Upper lobe of left lung (tissue), 6 donors: ENCODE measurements at regions not wholly inside any gene's neighbourhood (a gene's known extent, or its start where the extent isn't known, plus 50 kb on each side); places are given as distances from the start of the nearest gene placed in this dataset.

Experiments
- ATAC-seq, 2 donors: fragments of 200-7000 bp; cut with Tn5 transposase; one replicate each; pipeline ENCODE4 v1.9.1; 2022; ENCODE audit warnings: mild to moderate bottlenecking in 2 of 2, moderate library complexity in 2 of 2; ENCODE audit not compliant: low FRiP score in 2 of 2
- DNase-seq, 2 donors: peaks; one replicate each; pipeline ENCODE4 v3.0.0-alpha.2; 2019 to 2020
- H3K27ac ChIP-seq, 4 donors: fragments of 200-600 bp; sonication (generic); one replicate each; pipeline ENCODE4 v1.5.1; 2016 to 2019
- H3K27me3 ChIP-seq, 4 donors: fragments of 200-600 bp; sonication (generic); one replicate each; pipeline ENCODE4 v1.5.1; 2017 to 2019
- H3K36me3 ChIP-seq, 4 donors: fragments of 200-600 bp; sonication (generic); one replicate each; pipeline ENCODE4 v1.5.1; 2016 to 2019
- H3K4me1 ChIP-seq, 4 donors: fragments of 200-600 bp; sonication (generic); one replicate each; pipeline ENCODE4 v1.5.1; 2018 to 2019
- H3K4me3 ChIP-seq, 4 donors: fragments of 200-600 bp; sonication (generic); one replicate each; pipeline ENCODE4 v1.5.1; 2017 to 2019; ENCODE audit warnings: mild to moderate bottlenecking in 2 of 4, moderate library complexity in 1 of 4
- H3K9me3 ChIP-seq, 4 donors: fragments of 200-600 bp; sonication (generic); one replicate each; pipeline ENCODE4 v1.5.1; 2018 to 2019
- CTCF ChIP-seq, 6 experiments: fragments of 450-650 bp in 4 of 6; fragments of 200-600 bp in 2 of 6; sonication (generic) in 2 of 6; IDR thresholded peaks; one replicate each; pipeline ENCODE4 v1.5.1; 2016 to 2019; ENCODE audit warnings: antibody characterized with exemption in 6 of 6
- EP300 ChIP-seq, 4 donors: sonication (generic); formaldehyde crosslinking; IDR thresholded peaks; one replicate each; pipeline ENCODE4 v1.5.1; 2017; ENCODE audit warnings: antibody characterized with exemption in 4 of 4, control low read depth in 2 of 4
- POLR2A ChIP-seq, 4 donors: fragments of 450-650 bp; IDR thresholded peaks; one replicate each; pipeline ENCODE4 v1.5.1; 2016 to 2017; ENCODE audit warnings: antibody characterized with exemption in 4 of 4, mild to moderate bottlenecking in 2 of 4
- POLR2AphosphoS5 ChIP-seq, 2 donors: sonication (generic); formaldehyde crosslinking; IDR thresholded peaks; one replicate each; pipeline ENCODE4 v1.5.1; 2017; ENCODE audit warnings: antibody characterized with exemption in 2 of 2
- WGBS, 2 donors: methylation state at CpG; one replicate each; pipeline ENCODE4 v1.1.5; 2017 to 2018; 5-methylcytosine and 5-hydroxymethylcytosine counted together
- donor health status: DM: no; HTN: no; CAD: no; lungs with moderate emphysema.
- donor health status: DM: no; HTN: yes; CAD: no; lungs with severe emphysema.

GRCh38 chr9:78938821-78939220 is 632.9 kb upstream of the TLE4 start:
- Histone ChIP-seq H3K27me3 (no peaks in the 10 kb centered on the region), H3K36me3 (no peaks in the 10 kb centered on the region), H3K27ac (no peak overlapping the region), H3K9me3 (no peaks in the 10 kb centered on the region), H3K4me1 (no peaks in the 10 kb centered on the region), H3K4me3 (no peak overlapping the region)
- DNase-seq (no peak), ATAC-seq (no peak)
- 82 to 83% methylated on average over 4 of the region's 4 CpGs for WGBS, 2 donors
- TF ChIP-seq POLR2A (IDR thresholded peaks at IDR 0.05), result no peak
- no peak for TF ChIP-seq EP300 (IDR thresholded peaks at IDR 0.05)
- no peak for TF ChIP-seq CTCF (IDR thresholded peaks at IDR 0.05)
- TF ChIP-seq POLR2AphosphoS5 (IDR thresholded peaks at IDR 0.05), result no peak

GRCh38 chr9:78939311-78940065 is 632.3 kb upstream of the TLE4 start:
- Histone ChIP-seq H3K27ac (no peak overlapping the region), H3K4me3 (no peak overlapping the region), H3K36me3 (no peaks in the 10 kb centered on the region), H3K4me1 (no peaks in the 10 kb centered on the region), H3K9me3 (no peaks in the 10 kb centered on the region), H3K27me3 (no peaks in the 10 kb centered on the region)
- no peak for TF ChIP-seq POLR2AphosphoS5 (IDR thresholded peaks at IDR 0.05)
- no peak for TF ChIP-seq EP300 (IDR thresholded peaks at IDR 0.05)
- no peak for TF ChIP-seq POLR2A (IDR thresholded peaks at IDR 0.05)
- TF ChIP-seq CTCF (IDR thresholded peaks at IDR 0.05), result no peak
- WGBS, 2 donors, result 58 to 70% methylated on average over 6 of the region's 6 CpGs
- ATAC-seq, result no peak
- no peak for DNase-seq

GRCh38 chr9:78940121-78940855 is 631.5 kb upstream of the TLE4 start:
- Histone ChIP-seq H3K27me3 (no peaks in the 10 kb centered on the region), H3K27ac (no peak overlapping the region), H3K9me3 (no peaks in the 10 kb centered on the region), H3K4me3 (no peak overlapping the region), H3K36me3 (no peaks in the 10 kb centered on the region), H3K4me1 (no peaks in the 10 kb centered on the region)
- no peak for TF ChIP-seq EP300 (IDR thresholded peaks at IDR 0.05)
- no peak for TF ChIP-seq CTCF (IDR thresholded peaks at IDR 0.05)
- TF ChIP-seq POLR2AphosphoS5 (IDR thresholded peaks at IDR 0.05), result no peak
- no peak for TF ChIP-seq POLR2A (IDR thresholded peaks at IDR 0.05)
- no peak for ATAC-seq
- 66 to 68% methylated on average over 4 of the region's 4 CpGs for WGBS, 2 donors
- DNase-seq, result no peak

GRCh38 chr9:78954286-78954685 is 617.5 kb upstream of the TLE4 start:
- no peak for TF ChIP-seq POLR2AphosphoS5 (IDR thresholded peaks at IDR 0.05)
- no peak for TF ChIP-seq CTCF (IDR thresholded peaks at IDR 0.05)
- no peak for TF ChIP-seq POLR2A (IDR thresholded peaks at IDR 0.05)
- TF ChIP-seq EP300 (IDR thresholded peaks at IDR 0.05), result no peak
- no peaks in the 10 kb centered on the region for H3K4me1 ChIP-seq
- peaks cover 0 to 4% (median 4%) of the 10 kb centered on the region in 4 donors for H3K9me3 ChIP-seq
- no peak overlapping the region for H3K27ac ChIP-seq
- 67 to 73% methylated on average over 2 of the region's 2 CpGs for WGBS, 2 donors
- DNase-seq, result no peak
- no peaks in the 10 kb centered on the region for H3K36me3 ChIP-seq
- H3K27me3 ChIP-seq, result no peaks in the 10 kb centered on the region
- H3K4me3 ChIP-seq, result no peak overlapping the region
- ATAC-seq, result no peak
